GM19395 (cell line): ENCODE measurements at regions not wholly inside any gene's neighbourhood (a gene's known extent, or its start where the extent isn't known, plus 50 kb on each side); places are given as distances from the start of the nearest gene placed in this dataset.

Experiments
- ATAC-seq: cut with Tn5 transposase; IDR thresholded peaks from one replicate; pipeline ENCODE4 v1.9.1; 2021; ENCODE audit warnings: mild to moderate bottlenecking, moderate library complexity; ENCODE audit not compliant: unreplicated experiment

GRCh38 chr11:134530636-134531326 is 118.7 kb upstream of the B3GAT1 start:
- ATAC-seq: no peak

- no peak for ATAC-seq
These were observed 117.4 kb upstream of the B3GAT1 start for GRCh38 chr11:134529212-134530096.

GRCh38 chr11:134528453-134528852 is 116.4 kb upstream of the B3GAT1 start:
- no peak for ATAC-seq

- no peak for ATAC-seq
These were observed 115.6 kb upstream of the B3GAT1 start for GRCh38 chr11:134527382-134528243.

GRCh38 chr11:134524896-134525845 is 113.1 kb upstream of the B3GAT1 start:
- no peak for ATAC-seq

GRCh38 chr11:134524201-134524600 is 112.2 kb upstream of the B3GAT1 start:
- no peak for ATAC-seq

- no peak for ATAC-seq
These were observed 110.9 kb upstream of the B3GAT1 start for GRCh38 chr11:134522782-134523570.

- ATAC-seq: no peak
These were observed 109.6 kb upstream of the B3GAT1 start for GRCh38 chr11:134521452-134522289.

GRCh38 chr11:134521001-134521400 is 109.0 kb upstream of the B3GAT1 start:
- ATAC-seq: no peak

GRCh38 chr11:134519788-134520187 is 107.7 kb upstream of the B3GAT1 start:
- no peak for ATAC-seq

- no peak for ATAC-seq
These were observed 107.3 kb upstream of the B3GAT1 start for GRCh38 chr11:134519390-134519750.

- no peak for ATAC-seq
These were observed 106.8 kb upstream of the B3GAT1 start for GRCh38 chr11:134518616-134519389.

- ATAC-seq: no peak
These were observed 105.7 kb upstream of the B3GAT1 start for GRCh38 chr11:134517621-134518293.

GRCh38 chr11:134517115-134517514 is 105.1 kb upstream of the B3GAT1 start:
- no peak for ATAC-seq

GRCh38 chr11:134516529-134516928 is 104.5 kb upstream of the B3GAT1 start:
- ATAC-seq: no peak

GRCh38 chr11:134515081-134515960 is 103.3 kb upstream of the B3GAT1 start:
- ATAC-seq: no peak
